Stromal cell of bone marrow (primary cell): ENCODE measurements at regions not wholly inside any gene's neighbourhood (a gene's known extent, or its start where the extent isn't known, plus 50 kb on each side); places are given as distances from the start of the nearest gene placed in this dataset.

ENCODE experiments used
- DNase-seq: peaks from one replicate; pipeline ENCODE4 v3.0.0-alpha.2; 2012; ENCODE audit warnings: low read depth

DNA sequence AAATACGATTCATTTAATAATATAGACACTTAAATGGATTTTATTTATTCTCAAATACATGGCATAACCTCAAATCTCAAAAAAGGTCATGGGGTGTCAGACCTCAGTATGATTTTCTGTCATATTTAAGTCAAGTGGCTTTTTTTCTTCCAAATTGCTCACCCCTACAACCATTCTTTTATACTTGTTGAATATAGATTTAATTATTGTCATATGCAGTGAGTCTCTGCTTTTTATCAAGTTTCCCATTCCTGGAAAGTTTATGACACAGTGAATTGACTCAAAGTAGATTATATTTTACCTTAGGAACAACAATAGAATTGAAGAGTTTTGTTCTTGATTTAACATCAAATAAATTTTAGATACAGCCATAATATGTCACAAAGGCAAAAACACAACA, 59.5 kb upstream of the IRF2BP2 start:
- no peak for DNase-seq

DNA sequence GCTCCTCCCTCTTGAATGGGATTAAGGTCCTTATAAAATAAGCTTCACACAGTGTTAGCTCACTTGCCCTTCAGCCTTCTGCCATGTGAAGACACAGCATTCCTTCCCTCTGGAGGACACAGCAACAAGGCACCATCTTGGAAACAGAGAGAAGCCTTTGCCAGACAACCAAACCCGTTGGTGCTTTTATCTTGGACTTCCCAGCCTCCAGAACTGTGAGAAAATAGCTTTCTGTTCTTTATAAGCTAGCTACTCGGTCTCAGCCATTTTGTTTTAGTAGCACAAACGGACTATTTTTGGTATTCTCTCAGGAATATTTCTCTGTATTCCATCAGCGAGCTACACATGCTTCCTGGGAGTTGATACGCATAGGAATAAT, 58.6 kb upstream of the IRF2BP2 start:
- no peak for DNase-seq

- no peak for DNase-seq
Observed at GRCh38 chr1:234667600-234668576, 57.9 kb upstream of the IRF2BP2 start.

GRCh38 chr1:234666761-234667160, 56.8 kb upstream of the IRF2BP2 start:
- no peak for DNase-seq

DNA sequence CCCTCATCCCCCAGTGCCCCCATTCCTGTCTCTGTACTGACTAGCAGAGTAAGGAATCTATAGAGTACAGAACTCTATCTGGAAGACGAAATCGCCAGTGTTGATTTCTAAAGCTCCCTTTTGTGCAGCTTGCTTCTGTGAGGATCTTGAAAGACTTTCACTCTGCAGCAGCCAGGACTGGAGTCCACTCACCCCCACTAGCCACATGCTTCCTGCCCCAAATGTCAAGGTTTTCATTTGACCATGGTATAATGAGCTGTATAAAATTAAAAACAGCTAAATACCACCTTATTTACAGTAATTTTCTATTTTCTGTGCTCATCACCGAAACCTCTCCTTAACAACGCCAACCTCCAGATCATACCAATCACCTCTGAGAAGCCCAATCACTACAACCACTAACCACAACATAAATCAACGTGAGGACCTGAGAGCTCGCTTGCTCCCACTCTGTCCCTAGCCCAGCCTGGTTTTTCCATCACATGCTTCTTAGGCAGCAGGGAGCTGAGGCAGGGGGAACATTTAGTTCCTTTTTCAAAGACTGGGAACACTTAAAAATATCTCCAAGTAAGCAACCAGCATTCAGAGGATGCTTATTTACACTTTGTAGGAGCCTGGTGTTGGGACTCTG, 56.1 kb upstream of the IRF2BP2 start:
- DNase-seq, result no peak

- no peak for DNase-seq
Observed at GRCh38 chr1:234662148-234662547, 52.2 kb upstream of the IRF2BP2 start.

DNA sequence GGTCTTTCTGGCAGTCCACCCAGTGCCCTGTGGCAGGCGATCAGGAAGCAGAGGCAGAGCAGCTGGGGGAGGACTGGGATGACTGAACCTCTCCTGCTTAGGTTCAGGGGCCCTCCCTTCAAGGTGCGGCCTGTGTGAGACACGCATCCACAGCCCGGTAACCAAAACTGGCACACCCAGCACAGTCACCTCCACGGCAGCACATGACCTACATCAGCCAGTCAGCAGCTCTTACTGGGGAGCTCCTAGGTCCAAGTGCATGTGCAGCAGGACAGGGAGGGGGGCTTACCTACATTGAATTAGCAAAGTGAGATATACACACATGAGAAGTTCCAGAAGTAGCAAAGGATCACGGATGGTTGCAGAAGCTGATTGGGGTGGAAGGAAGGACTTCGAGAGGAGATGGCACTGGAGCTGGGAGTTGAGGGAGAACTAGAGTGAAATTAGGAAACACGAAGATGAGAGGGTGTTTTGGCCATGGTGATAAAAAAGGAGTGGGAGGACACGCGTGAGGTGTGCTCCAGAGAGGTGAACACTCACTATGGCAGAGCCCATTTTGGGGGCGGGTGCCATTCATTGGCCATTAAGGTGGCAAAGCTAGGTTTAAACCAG, 51.4 kb upstream of the IRF2BP2 start:
- DNase-seq, result no peak

DNA sequence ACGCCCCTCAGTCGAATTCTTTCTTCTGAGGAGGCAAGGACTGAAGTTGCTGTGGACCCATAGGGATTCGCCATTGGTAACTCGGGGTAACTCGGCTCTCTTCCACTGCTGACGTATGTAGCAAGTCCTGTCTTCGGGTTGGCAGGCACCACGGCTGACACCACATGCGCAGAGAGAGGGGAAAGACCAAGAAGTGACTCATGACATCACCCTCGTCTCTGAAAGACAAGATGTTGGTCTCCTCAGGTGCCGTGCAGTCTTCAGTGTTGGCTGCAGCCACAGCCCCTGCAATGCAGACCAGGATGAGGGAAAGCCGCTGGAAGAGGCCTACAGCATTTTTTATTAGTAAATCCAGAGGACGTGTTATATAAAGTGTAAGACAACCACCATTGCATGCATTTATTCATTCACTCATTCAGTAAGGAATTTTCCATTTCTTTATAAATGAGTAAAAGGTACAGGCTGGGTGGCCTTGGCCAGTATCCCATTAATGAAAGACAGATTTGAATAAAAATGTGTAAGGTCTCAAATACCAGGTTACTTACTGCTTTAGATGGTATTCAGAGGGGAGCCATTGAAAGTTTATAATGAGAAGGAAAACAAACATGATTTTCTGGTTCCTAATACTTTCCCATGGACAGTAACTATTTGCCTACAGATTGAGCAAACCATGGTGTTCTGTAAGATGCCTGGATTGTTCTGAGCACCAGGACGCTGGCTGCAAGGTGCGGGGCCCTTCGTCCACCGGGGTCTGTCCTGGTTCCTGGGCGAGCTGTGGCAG, 50.7 kb upstream of the IRF2BP2 start:
- DNase-seq, result no peak
